ENCODE measurements at regions not wholly inside any gene's neighbourhood (a gene's known extent, or its start where the extent isn't known, plus 50 kb on each side); places are given as distances from the start of the nearest gene placed in this dataset.

DNA sequence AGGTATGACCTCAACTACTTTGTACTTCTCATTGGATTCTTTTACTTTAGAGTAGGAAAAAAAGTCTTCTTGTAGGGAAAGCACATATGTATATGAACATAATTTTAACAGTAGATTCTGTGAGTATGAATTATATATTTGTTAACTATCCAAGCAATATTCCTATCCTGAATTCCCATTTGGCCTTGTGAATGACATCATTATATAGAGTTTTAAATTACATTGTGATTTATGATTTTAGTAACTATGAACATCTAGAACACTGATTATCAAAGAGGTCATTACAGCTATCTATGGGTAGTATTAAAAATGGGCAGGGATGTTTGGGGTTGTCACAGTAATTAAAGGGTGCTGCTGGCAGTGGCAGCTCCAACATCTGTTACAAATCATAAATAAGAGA is 163.9 kb upstream of the TFAP2D start:
- Histone ChIP-seq H3K4me3 (replicated peaks in 1 of 3; ENCODE audit: low read depth in 2 of 3, low read length in 3 of 3) (no peak overlapping the region), H3K9me3 (replicated peaks in 1 of 2; ENCODE audit: control insufficient read depth in 1 of 2, insufficient read depth in 1 of 2, low read length in 2 of 2) (no peaks in the 10 kb centered on the region), H3K36me3 (replicated peaks in 1 of 2; ENCODE audit: control insufficient read depth in 1 of 2, insufficient read depth in 2 of 2, low read length in 2 of 2) (no peaks in the 10 kb centered on the region), H2AFZ (ENCODE audit: insufficient read depth, low read depth, low read length, poor library complexity, severe bottlenecking) (no peak overlapping the region), H3K4me1 (ENCODE audit: control insufficient read depth in 1 of 2, insufficient read depth in 2 of 2, low read length in 2 of 2) (no peaks in the 10 kb centered on the region), H3K27ac (ENCODE audit: low read depth in 1 of 2, low read length in 2 of 2) (no peak overlapping the region), H3K27me3 (ENCODE audit: control insufficient read depth in 2 of 2, insufficient read depth in 2 of 2, low read length in 2 of 2) (no peaks in the 10 kb centered on the region), H4K20me1 (ENCODE audit: insufficient read depth, low read length) (no peaks in the 10 kb centered on the region), H3K79me2 (ENCODE audit: insufficient read depth, low read length) (no peaks in the 10 kb centered on the region), H3K4me2 (replicated peaks; ENCODE audit: extremely low read depth, low read length, poor library complexity, severe bottlenecking) (no peak overlapping the region), H3K9ac (ENCODE audit: insufficient read depth, low read length, poor library complexity, severe bottlenecking) (no peak overlapping the region)
- H3K4me3 Mint-ChIP-seq, result no peak overlapping the region
- intact Hi-C loops (cut with micrococcal nuclease), result no loop called here
- no peaks in the 10 kb centered on the region for H3K27me3 Mint-ChIP-seq (ENCODE audit: low read depth in 3 of 3)
- H3K36me3 Mint-ChIP-seq, result no peaks in the 10 kb centered on the region
- H3K27ac Mint-ChIP-seq, result no peak overlapping the region
- DNase-seq, result no peak
- H3K9me3 Mint-ChIP-seq, result peaks cover 0 to 4% (median 2%) of the 10 kb centered on the region in 7 donors
- TF ChIP-seq, protein P1, sequence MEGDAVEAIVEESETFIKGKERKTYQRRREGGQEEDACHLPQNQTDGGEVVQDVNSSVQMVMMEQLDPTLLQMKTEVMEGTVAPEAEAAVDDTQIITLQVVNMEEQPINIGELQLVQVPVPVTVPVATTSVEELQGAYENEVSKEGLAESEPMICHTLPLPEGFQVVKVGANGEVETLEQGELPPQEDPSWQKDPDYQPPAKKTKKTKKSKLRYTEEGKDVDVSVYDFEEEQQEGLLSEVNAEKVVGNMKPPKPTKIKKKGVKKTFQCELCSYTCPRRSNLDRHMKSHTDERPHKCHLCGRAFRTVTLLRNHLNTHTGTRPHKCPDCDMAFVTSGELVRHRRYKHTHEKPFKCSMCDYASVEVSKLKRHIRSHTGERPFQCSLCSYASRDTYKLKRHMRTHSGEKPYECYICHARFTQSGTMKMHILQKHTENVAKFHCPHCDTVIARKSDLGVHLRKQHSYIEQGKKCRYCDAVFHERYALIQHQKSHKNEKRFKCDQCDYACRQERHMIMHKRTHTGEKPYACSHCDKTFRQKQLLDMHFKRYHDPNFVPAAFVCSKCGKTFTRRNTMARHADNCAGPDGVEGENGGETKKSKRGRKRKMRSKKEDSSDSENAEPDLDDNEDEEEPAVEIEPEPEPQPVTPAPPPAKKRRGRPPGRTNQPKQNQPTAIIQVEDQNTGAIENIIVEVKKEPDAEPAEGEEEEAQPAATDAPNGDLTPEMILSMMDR (IDR thresholded peaks at IDR 0.05), result no peak
- no peaks in the 10 kb centered on the region for H3K4me1 Mint-ChIP-seq

DNA sequence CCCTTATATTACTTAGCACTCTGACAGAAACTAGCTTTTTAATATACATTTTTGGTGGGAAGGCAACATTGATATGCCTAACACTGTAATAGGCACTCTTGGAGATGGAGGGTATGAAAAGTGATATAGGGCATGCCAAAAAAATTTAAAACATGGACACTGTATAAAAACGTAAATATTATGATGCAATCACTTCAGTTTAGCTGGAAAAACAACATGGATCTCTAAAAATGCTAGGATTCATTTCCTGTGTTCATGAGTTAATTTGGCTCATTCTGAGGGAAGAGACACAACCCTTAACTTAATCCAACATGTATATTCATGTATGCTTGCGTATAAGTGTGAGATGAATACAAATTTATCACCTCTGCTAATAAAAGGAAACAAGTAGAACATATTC is 157.3 kb upstream of the TFAP2D start:
- no peak overlapping the region for H3K4me3 Mint-ChIP-seq
- Histone ChIP-seq H3K4me2 (replicated peaks; ENCODE audit: extremely low read depth, low read length, poor library complexity, severe bottlenecking) (no peak overlapping the region), H3K9me3 (replicated peaks in 1 of 2; ENCODE audit: control insufficient read depth in 1 of 2, insufficient read depth in 1 of 2, low read length in 2 of 2) (no peaks in the 10 kb centered on the region), H3K79me2 (ENCODE audit: insufficient read depth, low read length) (no peaks in the 10 kb centered on the region), H3K4me1 (ENCODE audit: control insufficient read depth in 1 of 2, insufficient read depth in 2 of 2, low read length in 2 of 2) (no peaks in the 10 kb centered on the region), H4K20me1 (ENCODE audit: insufficient read depth, low read length) (no peaks in the 10 kb centered on the region), H3K27ac (ENCODE audit: low read depth in 1 of 2, low read length in 2 of 2) (no peak overlapping the region), H3K9ac (ENCODE audit: insufficient read depth, low read length, poor library complexity, severe bottlenecking) (no peak overlapping the region), H2AFZ (ENCODE audit: insufficient read depth, low read depth, low read length, poor library complexity, severe bottlenecking) (no peak overlapping the region), H3K36me3 (replicated peaks in 1 of 2; ENCODE audit: control insufficient read depth in 1 of 2, insufficient read depth in 2 of 2, low read length in 2 of 2) (no peaks in the 10 kb centered on the region), H3K27me3 (ENCODE audit: control insufficient read depth in 2 of 2, insufficient read depth in 2 of 2, low read length in 2 of 2) (no peaks in the 10 kb centered on the region), H3K4me3 (replicated peaks in 1 of 3; ENCODE audit: low read depth in 2 of 3, low read length in 3 of 3) (no peak overlapping the region)
- H3K36me3 Mint-ChIP-seq, result no peaks in the 10 kb centered on the region
- DNase-seq, result no peak
- H3K27me3 Mint-ChIP-seq (ENCODE audit: low read depth in 3 of 3), result no peaks in the 10 kb centered on the region
- WGBS (ENCODE audit: insufficient coverage), result no CpG with 5 or more reads among the region's 2 CpGs
- no peaks in the 10 kb centered on the region for H3K4me1 Mint-ChIP-seq
- TF ChIP-seq, protein P1 (IDR thresholded peaks at IDR 0.05), result no peak
- intact Hi-C loops (cut with micrococcal nuclease), result no loop called here
- no peak overlapping the region for H3K27ac Mint-ChIP-seq
- H3K9me3 Mint-ChIP-seq, result peaks cover 0 to 2% (median 0%) of the 10 kb centered on the region in 7 donors
